ENCODE measurements at regions not wholly inside any gene's neighbourhood (a gene's known extent, or its start where the extent isn't known, plus 50 kb on each side); places are given as distances from the start of the nearest gene placed in this dataset.
"Not testable (repeated sequence)": the region's sequence is repeated elsewhere in the genome, so short reads cannot be mapped to it uniquely, and the experiment has no call there.

- no peak overlapping the region for H3K4me3 ChIP-seq
- H3K27me3 ChIP-seq = no peaks in the 10 kb centered on the region
- no peaks in the 10 kb centered on the region for H3K9me3 ChIP-seq
- intact Hi-C loops (cut with DNase I; ENCODE audit: low total_unique reads) = no loop called here
- TF ChIP-seq CTCF (IDR thresholded peaks at IDR 0.05) = no peak
- TF ChIP-seq POLR2AphosphoS5 (IDR thresholded peaks at IDR 0.05) = no peak
- TF ChIP-seq POLR2A (IDR thresholded peaks at IDR 0.05) = no peak
- no peak overlapping the region for H3K27ac ChIP-seq
- DNase-seq (ENCODE audit: low spot score in 2 of 2) = no peak
- H3K4me1 ChIP-seq = no peaks in the 10 kb centered on the region
- H3K36me3 ChIP-seq = no peaks in the 10 kb centered on the region
Measured at GRCh38 chr7:150003304-150003810, 129.6 kb downstream of the ATP6V0E2 start.

GRCh38 chr7:150003973-150004372 lies 130.2 kb downstream of the ATP6V0E2 start:
- H3K27ac ChIP-seq; H3K4me1 ChIP-seq; H3K9me3 ChIP-seq; H3K4me3 ChIP-seq; H3K27me3 ChIP-seq; H3K36me3 ChIP-seq; DNase-seq (ENCODE audit: low spot score in 2 of 2); intact Hi-C loops (cut with DNase I; ENCODE audit: low total_unique reads): not testable (repeated sequence)

- DNase-seq (ENCODE audit: low spot score in 2 of 2); H3K4me3 ChIP-seq; H3K27me3 ChIP-seq; H3K9me3 ChIP-seq; H3K36me3 ChIP-seq; intact Hi-C loops (cut with DNase I; ENCODE audit: low total_unique reads); H3K4me1 ChIP-seq; H3K27ac ChIP-seq: not testable (repeated sequence)
Measured at GRCh38 chr7:150004843-150005242, 131.1 kb downstream of the ATP6V0E2 start.

- intact Hi-C loops (cut with DNase I; ENCODE audit: low total_unique reads); H3K27ac ChIP-seq; H3K36me3 ChIP-seq; H3K9me3 ChIP-seq; H3K4me3 ChIP-seq; H3K27me3 ChIP-seq; H3K4me1 ChIP-seq; DNase-seq (ENCODE audit: low spot score in 2 of 2): not testable (repeated sequence)
Measured at GRCh38 chr7:150009620-150010303, 136.0 kb downstream of the ATP6V0E2 start.

GRCh38 chr7:150016651-150017189 lies 143.0 kb downstream of the ATP6V0E2 start:
- H3K27ac ChIP-seq = peak overlapping the region in 1 of 2 donors; percentile 58
- H3K27me3 ChIP-seq; H3K9me3 ChIP-seq; H3K36me3 ChIP-seq; DNase-seq (ENCODE audit: low spot score in 2 of 2); H3K4me1 ChIP-seq; H3K4me3 ChIP-seq; intact Hi-C loops (cut with DNase I; ENCODE audit: low total_unique reads): not testable (repeated sequence)

GRCh38 chr7:150020210-150020609 lies 146.4 kb downstream of the ATP6V0E2 start:
- H3K27ac ChIP-seq; DNase-seq (ENCODE audit: low spot score in 2 of 2); H3K4me1 ChIP-seq; intact Hi-C loops (cut with DNase I; ENCODE audit: low total_unique reads); H3K36me3 ChIP-seq; H3K27me3 ChIP-seq; H3K4me3 ChIP-seq; H3K9me3 ChIP-seq: not testable (repeated sequence)

- DNase-seq (ENCODE audit: low spot score in 2 of 2); H3K36me3 ChIP-seq; H3K4me1 ChIP-seq; H3K27ac ChIP-seq; H3K4me3 ChIP-seq; H3K27me3 ChIP-seq; H3K9me3 ChIP-seq; intact Hi-C loops (cut with DNase I; ENCODE audit: low total_unique reads): not testable (repeated sequence)
Measured at GRCh38 chr7:150024550-150025490, 151.1 kb downstream of the ATP6V0E2 start.

- H3K9me3 ChIP-seq; DNase-seq (ENCODE audit: low spot score in 2 of 2); H3K27ac ChIP-seq; H3K4me1 ChIP-seq; intact Hi-C loops (cut with DNase I; ENCODE audit: low total_unique reads); H3K27me3 ChIP-seq; H3K36me3 ChIP-seq; H3K4me3 ChIP-seq: not testable (repeated sequence)
Measured at GRCh38 chr7:150025802-150026201, 152.0 kb downstream of the ATP6V0E2 start.

GRCh38 chr7:150028344-150029012 lies 154.7 kb downstream of the ATP6V0E2 start:
- H3K36me3 ChIP-seq; H3K27me3 ChIP-seq; intact Hi-C loops (cut with DNase I; ENCODE audit: low total_unique reads); DNase-seq (ENCODE audit: low spot score in 2 of 2); H3K27ac ChIP-seq; H3K4me3 ChIP-seq; H3K9me3 ChIP-seq; H3K4me1 ChIP-seq: not testable (repeated sequence)

GRCh38 chr7:150029013-150029389 lies 155.2 kb downstream of the ATP6V0E2 start:
- intact Hi-C loops (cut with DNase I; ENCODE audit: low total_unique reads) = not testable (repeated sequence)

GRCh38 chr7:150031733-150032132 lies 158.0 kb downstream of the ATP6V0E2 start:
- DNase-seq (ENCODE audit: low spot score in 2 of 2); intact Hi-C loops (cut with DNase I; ENCODE audit: low total_unique reads); H3K27me3 ChIP-seq; H3K36me3 ChIP-seq; H3K4me3 ChIP-seq; H3K4me1 ChIP-seq; H3K9me3 ChIP-seq; H3K27ac ChIP-seq: not testable (repeated sequence)

More at GRCh38 chr7:150029013-150029389, 155.2 kb downstream of the ATP6V0E2 start:
- not testable (repeated sequence) for H3K9me3 ChIP-seq; H3K4me1 ChIP-seq; H3K27ac ChIP-seq; DNase-seq (ENCODE audit: low spot score in 2 of 2); H3K36me3 ChIP-seq; H3K4me3 ChIP-seq; H3K27me3 ChIP-seq

Data from breast epithelium (tissue), 4 donors.